ENCODE measurements at regions not wholly inside any gene's neighbourhood (a gene's known extent, or its start where the extent isn't known, plus 50 kb on each side); places are given as distances from the start of the nearest gene placed in this dataset.

DNA sequence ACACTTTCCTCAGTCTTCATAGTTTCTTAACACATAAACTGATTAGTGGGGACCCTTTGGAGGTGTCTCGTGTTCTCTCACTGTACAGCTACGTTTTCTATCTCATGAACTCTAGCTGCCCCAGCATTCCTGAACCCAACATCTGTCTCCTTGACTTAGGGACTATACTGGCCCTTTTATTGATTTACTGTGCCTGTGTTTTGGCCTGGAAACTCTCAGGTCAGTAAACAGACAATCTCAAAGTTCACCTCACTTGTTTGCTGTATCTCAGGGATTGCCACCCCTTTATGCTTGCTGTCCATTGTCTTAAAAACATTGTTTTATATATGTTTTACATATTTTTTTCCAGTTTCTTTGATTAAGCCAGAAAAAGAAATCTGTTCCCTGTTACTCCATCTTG lies 222.8 kb downstream of the FAM170A start (continued):
- TF ChIP-seq PRDM10 (CRISPR knock-in tag; IDR thresholded peaks at IDR 0.05; ENCODE audit: low read depth) (no peak), RELA (CRISPR knock-in tag; IDR thresholded peaks at IDR 0.05) (no peak), MNT (IDR thresholded peaks at IDR 0.05) (no peak), AHDC1 (CRISPR knock-in tag; IDR thresholded peaks at IDR 0.05; ENCODE audit: borderline replicate concordance) (peak; percentile 89; the same call in 1 of the 2 replicates), HMGXB4 (CRISPR knock-in tag; IDR thresholded peaks at IDR 0.05; ENCODE audit: borderline replicate concordance in 1 of 2, low read depth in 1 of 2) (no peak), DPF2 (CRISPR knock-in tag; IDR thresholded peaks at IDR 0.05; ENCODE audit: borderline replicate concordance, low read depth) (peak; percentile 63; the same call in 1 of the 2 replicates), ZNF30 (CRISPR knock-in tag; IDR thresholded peaks at IDR 0.05) (no peak), GPN1 (CRISPR knock-in tag; IDR thresholded peaks at IDR 0.05; ENCODE audit: borderline replicate concordance) (no peak), ZNF841 (CRISPR knock-in tag; IDR thresholded peaks at IDR 0.05; ENCODE audit: borderline replicate concordance) (no peak), RORA (CRISPR knock-in tag; IDR thresholded peaks at IDR 0.05) (no peak), ZFY (CRISPR knock-in tag; IDR thresholded peaks at IDR 0.05) (no peak), ZNF710 (CRISPR knock-in tag; IDR thresholded peaks at IDR 0.05; ENCODE audit: borderline replicate concordance) (no peak), SOX5 (CRISPR knock-in tag; IDR thresholded peaks at IDR 0.05; ENCODE audit: borderline replicate concordance) (peak; percentile 92), ZNF550 (CRISPR knock-in tag; IDR thresholded peaks at IDR 0.05; ENCODE audit: borderline replicate concordance) (no peak), TRIM24 (CRISPR knock-in tag; IDR thresholded peaks at IDR 0.05) (no peak)

Measured in HepG2 (cell line).